OCI-LY7 (cell line): ENCODE measurements at regions not wholly inside any gene's neighbourhood (a gene's known extent, or its start where the extent isn't known, plus 50 kb on each side); places are given as distances from the start of the nearest gene placed in this dataset.

Experiments
- BruUV-seq: library from RNA; stranded (reverse); fragments of 400-500 nt; replicated peaks from 2 replicates; lab custom pipeline; 2021; lab: Mats Ljungman, UMichigan
- CTCF ChIA-PET: fragments of 300-600 bp; sonication (Branson Sonifier 250); formaldehyde crosslinking; loops from one replicate; lab custom pipeline; 2022; ENCODE audit warnings: antibody characterized with exemption; ENCODE audit not compliant: unreplicated experiment; lab: Charles Lee
- POLR2A ChIA-PET: fragments of 300-600 bp; sonication (Branson Sonifier 250); formaldehyde crosslinking; loops from one replicate; lab custom pipeline; 2022; ENCODE audit warnings: antibody characterized with exemption; lab: Charles Lee
- DNase-seq: peaks from one replicate; pipeline ENCODE4 v3.0.0-alpha.2; 2015; ENCODE audit warnings: low spot score
- H2AFZ ChIP-seq: fragments of 200-600 bp; sonication (generic), shearing (Covaris generic); 2 replicates; pipeline ENCODE4 v1.6.1; 2014; ENCODE audit warnings: mild to moderate bottlenecking, antibody characterized with exemption, low read length, moderate library complexity
- H3K27ac ChIP-seq: fragments of 200-600 bp; sonication (generic); 2 replicates; pipeline ENCODE4 v1.5.1; 2014; ENCODE audit warnings: mixed run types, low read depth, mild to moderate bottlenecking, moderate library complexity, low read length, inconsistent platforms; ENCODE audit not compliant: poor library complexity, severe bottlenecking
- H3K36me3 ChIP-seq: fragments of 200-600 bp; sonication (generic); 2 replicates; pipeline ENCODE4 v1.6.1; 2014; ENCODE audit warnings: mild to moderate bottlenecking, antibody characterized with exemption, low read length, moderate library complexity, mixed read lengths; ENCODE audit not compliant: insufficient read depth
- H3K4me1 ChIP-seq: fragments of 200-600 bp; sonication (generic); 2 replicates; pipeline ENCODE4 v1.5.1; 2014; ENCODE audit warnings: mild to moderate bottlenecking, low read length; ENCODE audit not compliant: insufficient read depth, poor library complexity, severe bottlenecking
- H3K4me2 ChIP-seq: fragments of 200-600 bp; sonication (generic); 2 replicates; pipeline ENCODE4 v1.6.1; 2014; ENCODE audit warnings: mild to moderate bottlenecking, low read length
- H3K4me3 ChIP-seq: fragments of 200-600 bp; sonication (generic); 2 replicates; pipeline ENCODE4 v1.5.1; 2014; ENCODE audit warnings: mild to moderate bottlenecking, low read depth, low read length; ENCODE audit not compliant: poor library complexity, severe bottlenecking
- H3K79me2 ChIP-seq: fragments of 200-600 bp; sonication (generic); 2 replicates; pipeline ENCODE4 v1.6.1; 2016; ENCODE audit warnings: low read depth, mild to moderate bottlenecking, low read length, moderate library complexity, mixed read lengths; ENCODE audit not compliant: insufficient read depth
- H3K9me2 ChIP-seq: fragments of 200-600 bp; sonication (generic); 2 replicates; pipeline ENCODE4 v1.6.1; 2016; ENCODE audit warnings: mild to moderate bottlenecking, low read length, mixed read lengths; ENCODE audit not compliant: insufficient read depth
- H3K9me3 ChIP-seq: fragments of 200-600 bp; sonication (generic); 2 replicates; pipeline ENCODE4 v1.6.1; 2014; ENCODE audit warnings: mild to moderate bottlenecking, mixed run types, low read length, mixed read lengths
- H4K20me1 ChIP-seq: fragments of 200-600 bp; sonication (generic); 2 replicates; pipeline ENCODE4 v1.6.1; 2014; ENCODE audit warnings: mild to moderate bottlenecking, antibody characterized with exemption, low read length, moderate library complexity, mixed read lengths; ENCODE audit not compliant: insufficient read depth
- EZH2phosphoT487 ChIP-seq: fragments of 200-600 bp; sonication (generic); IDR thresholded peaks from 2 replicates; pipeline ENCODE4 v1.6.1; 2018; ENCODE audit warnings: low read depth, borderline replicate concordance, mild to moderate bottlenecking, mixed run types, antibody characterized with exemption, low read length, moderate library complexity, mixed read lengths
- intact Hi-C: fragments of 100-400 bp; cut with micrococcal nuclease; formaldehyde crosslinking; loops from one replicate; pipeline ENCODE4 v1.10.0; 2022; ENCODE audit not compliant: unreplicated experiment
- TF ChIP-seq, protein P1 (sequence below): fragments of 200-600 bp; sonication (generic); conservative IDR thresholded peaks from 2 replicates; pipeline ENCODE4 v1.5.1; 2014; ENCODE audit warnings: mild to moderate bottlenecking, antibody characterized with exemption, low read length, moderate library complexity, mixed read lengths

DNA sequence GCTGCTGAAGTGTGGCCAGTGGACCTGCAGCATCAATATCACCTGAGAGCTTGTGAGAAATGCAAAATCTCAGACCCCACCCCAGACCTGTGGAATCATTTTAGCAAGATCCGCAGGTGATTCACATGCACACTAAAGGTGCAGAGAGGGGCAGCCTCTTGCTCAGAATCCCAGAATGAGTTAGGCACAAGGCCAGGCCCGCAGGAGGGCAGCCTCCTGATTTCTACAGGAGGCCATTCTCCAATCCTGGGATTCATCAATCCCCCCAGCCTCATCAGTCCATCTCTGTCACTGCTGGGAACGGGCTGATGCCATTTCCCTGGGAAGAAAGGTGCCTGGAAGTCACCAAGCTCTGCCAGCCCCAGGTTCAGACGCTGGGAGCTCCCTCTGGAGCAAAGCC lies 63.0 kb upstream of the GPR26 start:
- intact Hi-C loops, result no loop called here
- Histone ChIP-seq H2AFZ (no peak overlapping the region), H3K4me2 (no peak overlapping the region), H3K4me3 (no peak overlapping the region), H3K79me2 (no peaks in the 10 kb centered on the region), H3K36me3 (no peaks in the 10 kb centered on the region), H3K27ac (no peak overlapping the region), H4K20me1 (no peaks in the 10 kb centered on the region), H3K9me2 (no peaks in the 10 kb centered on the region), H3K4me1 (no peaks in the 10 kb centered on the region), H3K9me3 (no peaks in the 10 kb centered on the region)
- TF ChIP-seq, protein P1, sequence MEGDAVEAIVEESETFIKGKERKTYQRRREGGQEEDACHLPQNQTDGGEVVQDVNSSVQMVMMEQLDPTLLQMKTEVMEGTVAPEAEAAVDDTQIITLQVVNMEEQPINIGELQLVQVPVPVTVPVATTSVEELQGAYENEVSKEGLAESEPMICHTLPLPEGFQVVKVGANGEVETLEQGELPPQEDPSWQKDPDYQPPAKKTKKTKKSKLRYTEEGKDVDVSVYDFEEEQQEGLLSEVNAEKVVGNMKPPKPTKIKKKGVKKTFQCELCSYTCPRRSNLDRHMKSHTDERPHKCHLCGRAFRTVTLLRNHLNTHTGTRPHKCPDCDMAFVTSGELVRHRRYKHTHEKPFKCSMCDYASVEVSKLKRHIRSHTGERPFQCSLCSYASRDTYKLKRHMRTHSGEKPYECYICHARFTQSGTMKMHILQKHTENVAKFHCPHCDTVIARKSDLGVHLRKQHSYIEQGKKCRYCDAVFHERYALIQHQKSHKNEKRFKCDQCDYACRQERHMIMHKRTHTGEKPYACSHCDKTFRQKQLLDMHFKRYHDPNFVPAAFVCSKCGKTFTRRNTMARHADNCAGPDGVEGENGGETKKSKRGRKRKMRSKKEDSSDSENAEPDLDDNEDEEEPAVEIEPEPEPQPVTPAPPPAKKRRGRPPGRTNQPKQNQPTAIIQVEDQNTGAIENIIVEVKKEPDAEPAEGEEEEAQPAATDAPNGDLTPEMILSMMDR, result no peak
- TF ChIP-seq EZH2phosphoT487, result no peak
- ChIA-PET POLR2A (interaction anchor here (0.7 kb wide), 1 partner anchor 359 kb away, joined by 4 read pairs; no protein-coding TSS in a partner anchor), CTCF (interaction anchor here (0.7 kb wide), 1 partner anchor 8 kb away, joined by 3 read pairs; no protein-coding TSS in a partner anchor)
- no peak for DNase-seq
- BruUV-seq, result no TSS peak

DNA sequence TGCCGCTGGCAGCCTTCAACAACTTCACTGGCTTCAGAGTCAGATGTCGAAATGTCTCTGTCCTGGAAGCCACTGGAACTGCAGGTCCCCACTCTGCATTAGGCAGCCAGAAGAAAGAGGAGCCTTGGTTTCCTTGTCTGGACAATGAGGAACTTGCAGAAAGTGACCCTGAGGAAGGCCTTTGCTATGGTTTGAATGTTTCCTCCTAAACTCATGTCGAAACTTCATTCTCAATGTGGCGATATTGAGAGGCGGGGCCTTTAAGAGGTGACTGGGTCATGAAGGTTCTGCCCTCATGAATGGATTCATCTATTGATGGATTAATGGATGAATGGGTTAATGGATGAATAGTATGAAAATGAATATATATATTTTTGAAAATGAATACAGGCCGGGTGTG lies 61.6 kb upstream of the GPR26 start:
- Histone ChIP-seq H3K4me3 (no peak overlapping the region), H2AFZ (no peak overlapping the region), H4K20me1 (no peaks in the 10 kb centered on the region), H3K9me2 (no peaks in the 10 kb centered on the region), H3K4me2 (no peak overlapping the region), H3K27ac (no peak overlapping the region), H3K79me2 (no peaks in the 10 kb centered on the region), H3K9me3 (no peaks in the 10 kb centered on the region), H3K4me1 (no peaks in the 10 kb centered on the region), H3K36me3 (no peaks in the 10 kb centered on the region)
- DNase-seq, result no peak
- ChIA-PET CTCF (no interaction called here), POLR2A (no interaction called here)
- intact Hi-C loops, result no loop called here
- TF ChIP-seq EZH2phosphoT487, result no peak
- TF ChIP-seq, protein P1, result no peak
- no TSS peak for BruUV-seq

DNA sequence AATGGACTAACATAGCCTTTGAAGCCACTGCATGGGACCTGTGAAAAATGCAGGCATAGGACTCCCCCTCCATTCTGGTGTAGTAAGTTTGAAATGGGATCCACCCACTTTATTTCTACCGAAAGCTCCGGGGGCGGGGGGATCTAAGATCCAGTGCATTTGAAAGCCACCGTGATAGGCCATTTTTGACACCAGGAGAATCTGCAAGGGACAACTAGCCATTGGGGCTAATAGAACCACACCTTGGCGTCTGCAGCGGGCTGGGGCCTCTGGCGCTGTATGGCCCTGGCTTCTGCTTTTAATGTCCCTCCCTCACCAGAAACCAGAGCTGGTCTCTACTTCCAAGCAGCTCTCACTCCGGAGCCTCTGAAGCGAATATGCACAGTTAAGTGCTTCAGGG lies 60.1 kb upstream of the GPR26 start:
- Histone ChIP-seq H2AFZ (no peak overlapping the region), H3K27ac (no peak overlapping the region), H3K9me2 (no peaks in the 10 kb centered on the region), H3K4me3 (no peak overlapping the region), H3K36me3 (no peaks in the 10 kb centered on the region), H3K9me3 (no peaks in the 10 kb centered on the region), H3K4me1 (no peaks in the 10 kb centered on the region), H3K79me2 (no peaks in the 10 kb centered on the region), H3K4me2 (no peak overlapping the region), H4K20me1 (no peaks in the 10 kb centered on the region)
- no TSS peak for BruUV-seq
- TF ChIP-seq EZH2phosphoT487, result no peak
- TF ChIP-seq, protein P1, result no peak
- DNase-seq, result no peak
- POLR2A ChIA-PET, result no interaction called here
- CTCF ChIA-PET, result no interaction called here
- intact Hi-C loops, result no loop called here
